H9 (cell line): ENCODE measurements at regions not wholly inside any gene's neighbourhood (a gene's known extent, or its start where the extent isn't known, plus 50 kb on each side); places are given as distances from the start of the nearest gene placed in this dataset.

Experiments used
- DNase-seq: peaks from one replicate; pipeline ENCODE4 v3.0.0-alpha.2; 2017
- H2AFZ ChIP-seq: one replicate; pipeline ENCODE4 v1.6.1; 2013; ENCODE audit warnings: mild to moderate bottlenecking, low read length, control low read depth, moderate library complexity
- H2AK5ac ChIP-seq: 2 replicates; pipeline ENCODE4 v1.6.1; 2013; ENCODE audit warnings: low read length, control low read depth, mixed read lengths; ENCODE audit not compliant: insufficient read length
- H2BK120ac ChIP-seq: one replicate; pipeline ENCODE4 v1.6.1; 2013; ENCODE audit warnings: low read depth, mild to moderate bottlenecking, low read length, control low read depth, inconsistent platforms; ENCODE audit not compliant: poor library complexity, severe bottlenecking
- H2BK12ac ChIP-seq: 2 replicates; pipeline ENCODE4 v1.6.1; 2013; ENCODE audit warnings: low read length, control low read depth, mixed read lengths, low read depth; ENCODE audit not compliant: insufficient read length
- H2BK15ac ChIP-seq: 2 replicates; pipeline ENCODE4 v1.6.1; 2013; ENCODE audit warnings: low read depth, low read length, control low read depth
- H2BK20ac ChIP-seq: one replicate; pipeline ENCODE4 v1.6.1; 2013; ENCODE audit warnings: low read depth, mild to moderate bottlenecking, low read length, control low read depth, inconsistent platforms; ENCODE audit not compliant: poor library complexity, severe bottlenecking
- H2BK5ac ChIP-seq: 2 replicates; pipeline ENCODE4 v1.6.1; 2013; ENCODE audit warnings: low read length, control low read depth, mixed read lengths; ENCODE audit not compliant: insufficient read length
- H3K14ac ChIP-seq: 2 replicates; pipeline ENCODE4 v1.6.1; 2013; ENCODE audit warnings: low read length, control low read depth; ENCODE audit not compliant: insufficient read depth
- H3K18ac ChIP-seq: 2 replicates; pipeline ENCODE4 v1.6.1; 2013; ENCODE audit warnings: low read depth, mild to moderate bottlenecking, mixed read lengths, low read length, control low read depth; ENCODE audit not compliant: insufficient read length
- H3K23ac ChIP-seq: 2 replicates; pipeline ENCODE4 v1.6.1; 2013; ENCODE audit warnings: low read length, control low read depth, mixed read lengths, low read depth; ENCODE audit not compliant: insufficient read length
- H3K23me2 ChIP-seq: 2 replicates; pipeline ENCODE4 v1.6.1; 2013; ENCODE audit warnings: low read depth, mild to moderate bottlenecking, mixed read lengths, low read length, control low read depth; ENCODE audit not compliant: insufficient read length, poor library complexity, severe bottlenecking
- H3K27ac ChIP-seq: 2 replicates; pipeline ENCODE4 v1.5.1; 2013; ENCODE audit warnings: low read length, control low read depth, mixed read lengths, low read depth; ENCODE audit not compliant: insufficient read length
- H3K27me3 ChIP-seq: 2 replicates; pipeline ENCODE4 v1.6.1; 2013; ENCODE audit warnings: low read length, control low read depth, inconsistent platforms; ENCODE audit not compliant: insufficient read depth
- H3K4ac ChIP-seq: 2 replicates; pipeline ENCODE4 v1.6.1; 2013; ENCODE audit warnings: low read depth, mild to moderate bottlenecking, control low read depth, inconsistent platforms, low read length, moderate library complexity
- H3K4me1 ChIP-seq: 2 replicates; pipeline ENCODE4 v1.6.1; 2013; ENCODE audit warnings: low read length, control low read depth, inconsistent platforms; ENCODE audit not compliant: insufficient read depth
- H3K4me2 ChIP-seq: 2 replicates; pipeline ENCODE4 v1.6.1; 2013; ENCODE audit warnings: low read length, control low read depth, mixed read lengths; ENCODE audit not compliant: insufficient read length, insufficient read depth
- H3K56ac ChIP-seq: 2 replicates; pipeline ENCODE4 v1.6.1; 2013; ENCODE audit warnings: low read depth, mild to moderate bottlenecking, mixed read lengths, low read length, control low read depth; ENCODE audit not compliant: insufficient read length
- H3K79me1 ChIP-seq: 2 replicates; pipeline ENCODE4 v1.6.1; 2013; ENCODE audit warnings: low read depth, mild to moderate bottlenecking, moderate library complexity, low read length, control low read depth, inconsistent platforms; ENCODE audit not compliant: insufficient read depth, poor library complexity, severe bottlenecking
- H3K79me2 ChIP-seq: 2 replicates; pipeline ENCODE4 v1.6.1; 2013; ENCODE audit warnings: low read length, control low read depth, inconsistent platforms; ENCODE audit not compliant: insufficient read depth
- H3K9ac ChIP-seq: 2 replicates; pipeline ENCODE4 v1.6.1; 2013; ENCODE audit warnings: low read length, control low read depth, mixed read lengths; ENCODE audit not compliant: insufficient read length; ENCODE audit errors: extremely low read depth
- H3K9me3 ChIP-seq: one replicate; pipeline ENCODE4 v1.6.1; 2013; ENCODE audit warnings: low read depth, low read length, inconsistent platforms; ENCODE audit not compliant: control insufficient read depth
- H3T11ph ChIP-seq: one replicate; pipeline ENCODE4 v1.6.1; 2013; ENCODE audit warnings: mild to moderate bottlenecking, low read length, control low read depth, inconsistent platforms
- H4K20me1 ChIP-seq: one replicate; pipeline ENCODE4 v1.6.1; 2013; ENCODE audit not compliant: control insufficient read depth, insufficient read length, insufficient read depth
- H4K5ac ChIP-seq: 2 replicates; pipeline ENCODE4 v1.6.1; 2013; ENCODE audit warnings: low read depth, mild to moderate bottlenecking, mixed read lengths, low read length, control low read depth; ENCODE audit not compliant: insufficient read length
- H4K8ac ChIP-seq: replicated peaks from 2 replicates; pipeline ENCODE4 v1.6.1; 2013; ENCODE audit warnings: low read length, control low read depth, mixed read lengths, low read depth; ENCODE audit not compliant: insufficient read length
- H4K91ac ChIP-seq: 2 replicates; pipeline ENCODE4 v1.6.1; 2013; ENCODE audit warnings: low read depth, mild to moderate bottlenecking, moderate library complexity, mixed read lengths, low read length, control low read depth; ENCODE audit not compliant: insufficient read length
- H3K27ac Mint-ChIP-seq, 3 experiments: 2 replicates in 2 of 3; 3 replicates in 1 of 3; pipeline ENCODE4 v1.8.0; 2020 to 2021; ENCODE audit warnings: mixed read lengths in 3 of 3, mild to moderate bottlenecking in 1 of 3, moderate library complexity in 1 of 3
- H3K27me3 Mint-ChIP-seq: 2 replicates; pipeline ENCODE4 v1.8.0; 2021; ENCODE audit warnings: low read depth, mild to moderate bottlenecking, moderate library complexity, mixed read lengths
- H3K36me3 Mint-ChIP-seq, 3 experiments: 2 replicates in 2 of 3; 3 replicates in 1 of 3; pipeline ENCODE4 v1.8.0; 2020 to 2021; ENCODE audit warnings: low read depth in 3 of 3, mixed read lengths in 3 of 3; ENCODE audit not compliant: insufficient read depth in 1 of 3
- H3K4me1 Mint-ChIP-seq, 2 experiments: 2 replicates each; pipeline ENCODE4 v1.8.0; 2020; ENCODE audit warnings: mixed read lengths in 2 of 2
- H3K4me3 Mint-ChIP-seq, 2 experiments: 2 replicates in 1 of 2; 3 replicates in 1 of 2; pipeline ENCODE4 v1.8.0; 2020 to 2021; ENCODE audit warnings: mild to moderate bottlenecking in 2 of 2, mixed read lengths in 2 of 2, moderate library complexity in 1 of 2
- H3K9me3 Mint-ChIP-seq, 2 experiments: 2 replicates in 1 of 2; 3 replicates in 1 of 2; pipeline ENCODE4 v1.8.0; 2020; ENCODE audit warnings: mild to moderate bottlenecking in 2 of 2, mixed read lengths in 2 of 2, moderate library complexity in 1 of 2
- WGBS: extraction: QIAGEN DNeasy Blood & Tissue Kit; methylation state at CpG from one replicate; pipeline ENCODE4 v1.1.7; 2013; ENCODE audit warnings: missing lambda C conversion rate, low lambda C conversion rate, mixed read lengths; ENCODE audit not compliant: insufficient read length; ENCODE audit errors: extremely low coverage; 5-methylcytosine and 5-hydroxymethylcytosine counted together
- TF ChIP-seq, protein P1 (sequence below): fragments of 200-600 bp; sonication (generic); conservative IDR thresholded peaks from 3 replicates; pipeline ENCODE4 v1.8.0; 2021; ENCODE audit warnings: antibody characterized with exemption, mild to moderate bottlenecking

DNA sequence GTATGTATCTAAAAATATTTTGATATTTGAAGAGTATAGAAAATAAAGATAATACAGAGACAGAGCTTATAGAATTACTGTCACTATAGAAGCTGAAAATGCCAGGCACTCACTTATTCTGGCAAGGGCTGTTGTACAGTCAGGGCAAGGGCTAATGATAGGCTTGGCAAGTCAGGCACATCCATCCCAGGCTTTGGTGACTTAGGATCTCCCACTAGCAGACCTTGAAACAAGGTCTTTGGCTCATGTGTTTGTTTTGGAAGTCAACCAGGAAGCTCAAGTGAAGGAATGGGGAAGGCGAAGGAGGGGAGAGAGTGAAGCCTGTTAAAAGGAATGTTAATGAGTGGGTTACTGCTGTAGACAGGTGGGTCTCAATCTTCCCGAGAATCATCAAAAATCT, 199.1 kb upstream of the SUCLG2 start:
- Histone ChIP-seq H3T11ph (no peak overlapping the region), H2AK5ac (no peak overlapping the region), H2BK120ac (no peak overlapping the region), H3K14ac (no peak overlapping the region), H3K9me3 (no peaks in the 10 kb centered on the region), H4K8ac (no peak overlapping the region), H4K91ac (no peak overlapping the region), H4K20me1 (no peaks in the 10 kb centered on the region), H3K4me2 (no peak overlapping the region), H2BK5ac (no peak overlapping the region), H3K27ac (no peak overlapping the region), H3K27me3 (no peaks in the 10 kb centered on the region), H3K18ac (no peak overlapping the region), H2AFZ (no peak overlapping the region), H3K4me1 (no peaks in the 10 kb centered on the region), H3K4ac (no peak overlapping the region), H3K79me2 (no peaks in the 10 kb centered on the region), H4K5ac (no peak overlapping the region), H2BK20ac (no peak overlapping the region), H3K23me2 (no peaks in the 10 kb centered on the region), H3K79me1 (no peaks in the 10 kb centered on the region), H3K23ac (no peak overlapping the region), H3K9ac (no peak overlapping the region), H2BK15ac (no peak overlapping the region), H3K56ac (no peak overlapping the region), H2BK12ac (no peak overlapping the region)
- TF ChIP-seq, protein P1, sequence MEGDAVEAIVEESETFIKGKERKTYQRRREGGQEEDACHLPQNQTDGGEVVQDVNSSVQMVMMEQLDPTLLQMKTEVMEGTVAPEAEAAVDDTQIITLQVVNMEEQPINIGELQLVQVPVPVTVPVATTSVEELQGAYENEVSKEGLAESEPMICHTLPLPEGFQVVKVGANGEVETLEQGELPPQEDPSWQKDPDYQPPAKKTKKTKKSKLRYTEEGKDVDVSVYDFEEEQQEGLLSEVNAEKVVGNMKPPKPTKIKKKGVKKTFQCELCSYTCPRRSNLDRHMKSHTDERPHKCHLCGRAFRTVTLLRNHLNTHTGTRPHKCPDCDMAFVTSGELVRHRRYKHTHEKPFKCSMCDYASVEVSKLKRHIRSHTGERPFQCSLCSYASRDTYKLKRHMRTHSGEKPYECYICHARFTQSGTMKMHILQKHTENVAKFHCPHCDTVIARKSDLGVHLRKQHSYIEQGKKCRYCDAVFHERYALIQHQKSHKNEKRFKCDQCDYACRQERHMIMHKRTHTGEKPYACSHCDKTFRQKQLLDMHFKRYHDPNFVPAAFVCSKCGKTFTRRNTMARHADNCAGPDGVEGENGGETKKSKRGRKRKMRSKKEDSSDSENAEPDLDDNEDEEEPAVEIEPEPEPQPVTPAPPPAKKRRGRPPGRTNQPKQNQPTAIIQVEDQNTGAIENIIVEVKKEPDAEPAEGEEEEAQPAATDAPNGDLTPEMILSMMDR, result no peak
- Mint-ChIP-seq H3K27me3 (no peaks in the 10 kb centered on the region), H3K36me3 (no peaks in the 10 kb centered on the region), H3K4me3 (no peak overlapping the region), H3K27ac (no peak overlapping the region), H3K4me1 (no peaks in the 10 kb centered on the region), H3K9me3 (no peaks in the 10 kb centered on the region)
- no CpG with 5 or more reads among the region's 2 CpGs for WGBS
- no peak for DNase-seq
